LNCaP clone FGC (cell line): ENCODE measurements at regions not wholly inside any gene's neighbourhood (a gene's known extent, or its start where the extent isn't known, plus 50 kb on each side); places are given as distances from the start of the nearest gene placed in this dataset.

Source experiments
- DNase-seq: peaks from one replicate; pipeline ENCODE4 v3.0.0-alpha.2; 2011; ENCODE audit warnings: low read depth
- H3K4me3 ChIP-seq: 2 replicates; pipeline ENCODE4 v1.5.1; 2011; ENCODE audit warnings: mild to moderate bottlenecking, low read depth, low read length, control low read depth
- TF ChIP-seq, protein P1 (sequence below): IDR thresholded peaks from 2 replicates; pipeline ENCODE4 v1.5.1; 2012; ENCODE audit warnings: mild to moderate bottlenecking; ENCODE audit not compliant: control insufficient read depth, insufficient read depth; ENCODE audit errors: extremely low read depth

DNA sequence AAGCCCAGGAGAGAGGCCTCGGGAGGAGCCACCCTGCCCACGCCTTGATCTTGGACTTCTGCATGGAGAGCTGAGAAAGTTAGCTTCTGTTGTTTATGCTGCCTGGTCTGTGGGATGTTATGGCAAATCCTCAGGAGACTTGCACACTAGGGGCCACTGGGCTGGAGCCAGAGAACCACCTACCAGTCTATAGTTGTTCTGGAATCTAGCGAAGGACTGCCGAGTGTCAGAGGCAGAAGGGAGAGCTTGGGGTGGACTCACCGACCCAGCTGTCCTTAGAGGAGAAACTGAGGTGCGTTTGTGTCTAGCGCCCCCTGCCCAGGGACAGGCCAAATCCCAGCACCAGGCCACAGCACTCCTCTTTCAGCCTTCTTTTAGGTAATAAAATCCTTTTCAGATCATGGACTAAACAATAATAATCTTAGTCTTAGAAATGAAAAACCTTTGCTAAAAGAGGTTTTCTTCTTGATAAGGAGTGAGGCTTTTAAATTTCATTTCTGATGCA, 398.7 kb upstream of the SALL3 start:
- TF ChIP-seq, protein P1, sequence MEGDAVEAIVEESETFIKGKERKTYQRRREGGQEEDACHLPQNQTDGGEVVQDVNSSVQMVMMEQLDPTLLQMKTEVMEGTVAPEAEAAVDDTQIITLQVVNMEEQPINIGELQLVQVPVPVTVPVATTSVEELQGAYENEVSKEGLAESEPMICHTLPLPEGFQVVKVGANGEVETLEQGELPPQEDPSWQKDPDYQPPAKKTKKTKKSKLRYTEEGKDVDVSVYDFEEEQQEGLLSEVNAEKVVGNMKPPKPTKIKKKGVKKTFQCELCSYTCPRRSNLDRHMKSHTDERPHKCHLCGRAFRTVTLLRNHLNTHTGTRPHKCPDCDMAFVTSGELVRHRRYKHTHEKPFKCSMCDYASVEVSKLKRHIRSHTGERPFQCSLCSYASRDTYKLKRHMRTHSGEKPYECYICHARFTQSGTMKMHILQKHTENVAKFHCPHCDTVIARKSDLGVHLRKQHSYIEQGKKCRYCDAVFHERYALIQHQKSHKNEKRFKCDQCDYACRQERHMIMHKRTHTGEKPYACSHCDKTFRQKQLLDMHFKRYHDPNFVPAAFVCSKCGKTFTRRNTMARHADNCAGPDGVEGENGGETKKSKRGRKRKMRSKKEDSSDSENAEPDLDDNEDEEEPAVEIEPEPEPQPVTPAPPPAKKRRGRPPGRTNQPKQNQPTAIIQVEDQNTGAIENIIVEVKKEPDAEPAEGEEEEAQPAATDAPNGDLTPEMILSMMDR, result no peak
- no peak for DNase-seq
- H3K4me3 ChIP-seq, result no peak overlapping the region

DNA sequence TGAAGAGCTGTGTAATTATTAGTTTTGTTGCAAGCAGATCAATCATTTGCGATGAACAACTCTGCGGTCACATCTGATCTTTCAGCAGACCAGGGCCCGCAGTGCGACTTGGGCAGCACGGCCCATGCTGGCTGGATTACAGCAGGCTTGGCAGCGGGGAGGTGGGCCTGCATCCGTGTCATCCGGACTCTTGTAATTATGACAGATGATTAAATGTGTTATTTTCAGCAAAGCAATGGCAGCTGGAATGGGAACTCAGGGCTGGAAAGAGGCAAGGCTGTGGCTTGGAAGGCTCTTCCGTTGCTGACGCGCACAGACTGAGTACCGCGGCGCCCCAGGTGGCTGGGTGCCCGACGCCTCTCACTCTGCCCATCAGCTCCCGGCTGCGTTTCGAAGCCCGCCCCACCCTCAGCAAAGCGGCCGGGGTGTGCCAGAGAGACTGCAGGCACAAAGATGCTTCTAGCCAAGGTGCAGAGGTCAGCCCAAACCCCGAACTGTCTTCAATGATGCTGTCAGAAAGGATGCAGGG, 397.4 kb upstream of the SALL3 start:
- H3K4me3 ChIP-seq, result no peak overlapping the region
- TF ChIP-seq, protein P1, result no peak
- no peak for DNase-seq

DNA sequence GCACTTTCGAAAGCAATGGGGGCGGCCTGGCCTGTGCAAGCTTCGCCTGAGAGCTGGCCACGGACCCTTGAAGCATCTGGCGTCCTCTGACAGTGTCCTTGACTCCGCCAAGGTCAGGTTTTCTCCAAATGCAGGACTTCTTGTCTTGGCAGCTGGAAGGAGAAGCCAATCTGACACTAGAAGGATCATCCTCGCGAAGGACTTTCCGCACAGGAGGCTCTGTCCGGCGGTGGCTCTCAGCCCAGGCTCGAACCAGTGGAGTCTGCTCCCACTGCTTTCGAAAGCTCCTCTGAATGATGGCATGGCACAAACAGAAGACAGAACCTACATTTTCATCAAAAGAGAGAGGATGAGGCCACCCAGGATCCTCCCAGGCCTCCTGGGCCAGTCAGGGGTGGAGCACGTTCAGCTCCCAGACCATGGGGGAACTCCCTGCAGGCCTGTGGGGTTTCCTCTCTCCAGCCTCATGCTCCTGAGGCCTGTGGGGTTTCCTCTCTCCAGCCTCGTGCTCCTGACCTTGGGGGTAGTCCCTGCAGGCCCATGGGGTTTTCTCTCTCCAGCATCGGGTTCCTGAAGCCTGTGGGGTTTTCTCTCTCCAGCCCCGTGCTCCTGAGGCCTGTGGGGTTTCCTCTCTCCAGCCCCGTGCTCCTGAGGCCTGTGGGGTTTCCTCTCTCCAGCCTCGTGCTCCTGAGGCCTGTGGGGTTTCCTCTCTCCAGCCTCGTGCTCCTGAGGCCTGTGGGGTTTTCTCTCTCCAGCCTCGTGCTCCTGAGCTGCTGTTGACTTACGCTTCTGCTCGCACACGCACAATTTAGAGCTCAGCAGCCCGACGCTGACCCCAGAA, 396.5 kb upstream of the SALL3 start:
- H3K4me3 ChIP-seq, result no peak overlapping the region
- no peak for DNase-seq
- TF ChIP-seq, protein P1, result no peak

DNA sequence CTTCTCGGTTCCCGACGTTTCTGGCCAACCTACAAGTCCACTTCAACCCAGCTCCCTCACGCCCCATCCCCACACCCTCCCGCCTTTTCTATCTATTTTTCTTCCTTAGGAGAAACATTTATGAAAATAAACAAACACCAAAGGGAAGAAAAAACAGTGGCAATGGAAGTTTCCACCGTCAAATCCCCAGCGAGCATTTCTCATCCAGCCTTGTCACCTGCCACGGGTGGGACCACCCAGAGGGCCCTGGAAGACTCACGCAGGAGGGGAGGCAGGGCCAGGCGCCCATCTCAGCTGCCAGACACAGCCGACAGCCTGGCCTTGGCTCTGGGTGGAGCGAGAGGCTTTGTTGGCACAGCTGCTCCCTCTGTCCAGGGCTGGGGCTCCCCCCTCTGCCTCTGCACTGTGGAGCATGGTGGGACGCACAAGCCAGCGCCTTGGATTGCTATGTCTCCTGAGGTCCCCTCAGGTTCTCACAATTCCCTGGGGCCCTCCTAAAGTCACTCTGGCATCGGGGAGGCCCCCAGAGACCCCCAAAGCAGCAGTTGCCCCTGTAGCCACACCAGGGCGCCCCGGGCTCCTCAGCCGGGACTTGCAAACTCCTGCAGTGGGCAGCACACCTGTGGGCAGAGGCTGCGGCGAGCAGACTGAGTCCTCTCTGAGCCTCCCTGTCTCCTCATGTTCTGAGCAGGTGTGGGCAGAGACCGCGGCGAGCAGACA, 395.7 kb upstream of the SALL3 start:
- no peak overlapping the region for H3K4me3 ChIP-seq
- DNase-seq, result no peak
- TF ChIP-seq, protein P1, result no peak

DNA sequence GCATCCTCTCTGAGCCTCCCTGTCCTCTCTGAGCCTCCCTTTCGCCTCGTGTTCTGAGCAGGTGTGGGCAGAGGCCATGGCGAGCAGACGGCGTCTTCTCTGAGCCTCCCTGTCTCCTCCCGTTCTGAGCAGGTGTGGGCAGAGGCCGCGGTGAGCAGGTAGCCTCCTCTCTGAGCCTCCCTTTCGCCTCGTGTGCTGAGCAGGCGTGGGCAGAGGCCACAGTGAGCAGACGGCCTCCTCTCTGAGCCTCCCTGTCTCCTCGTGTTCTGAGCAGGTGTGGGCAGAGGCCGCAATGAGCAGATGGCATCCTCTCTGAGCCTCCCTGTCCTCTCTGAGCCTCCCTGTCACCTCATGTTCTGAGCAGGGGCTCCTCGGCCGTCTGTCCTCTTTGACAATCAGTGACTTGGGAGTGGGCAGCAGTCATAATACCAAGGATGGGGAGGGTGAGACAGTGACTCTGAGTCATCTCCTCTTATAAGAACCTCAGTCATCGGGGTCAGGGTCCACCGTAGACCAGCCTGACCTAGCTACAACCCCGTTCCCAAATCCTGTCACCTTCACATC, 395.1 kb upstream of the SALL3 start:
- no peak overlapping the region for H3K4me3 ChIP-seq
- no peak for DNase-seq
- TF ChIP-seq, protein P1, result no peak

DNA sequence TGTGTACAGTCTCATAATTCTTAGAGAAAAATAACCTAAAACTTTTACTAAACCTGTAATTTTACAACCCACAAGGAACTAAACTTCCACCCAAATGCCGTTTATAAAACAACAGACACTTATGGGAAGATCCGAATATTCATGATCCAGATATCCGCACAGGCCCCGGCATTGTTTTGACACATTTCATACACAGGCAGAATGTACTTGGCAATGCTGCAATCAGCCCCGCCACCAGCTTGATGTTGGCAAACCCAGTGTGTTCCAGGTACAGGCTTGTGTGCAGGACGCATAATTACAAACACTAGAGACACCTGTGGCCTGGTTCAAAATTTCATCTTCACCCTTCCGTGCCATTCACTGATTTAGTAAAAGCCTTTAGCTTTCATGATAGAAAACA, 393.0 kb upstream of the SALL3 start:
- H3K4me3 ChIP-seq, result no peak overlapping the region
- no peak for DNase-seq
- TF ChIP-seq, protein P1, result no peak
